NCI-H2196 (cell line): ENCODE measurements at regions not wholly inside any gene's neighbourhood (a gene's known extent, or its start where the extent isn't known, plus 50 kb on each side); places are given as distances from the start of the nearest gene placed in this dataset.
"Not testable (repeated sequence)": the region's sequence is repeated elsewhere in the genome, so short reads cannot be mapped to it uniquely, and the experiment has no call there.

Source experiments
- DNase-seq: peaks from one replicate; lab custom pipeline; 2025; ENCODE audit not compliant: unreplicated experiment; lab: John Stamatoyannopoulos, UW

- DNase-seq, result no peak
Measured at GRCh38 chr2:153532140-153532539, 53.6 kb upstream of the RPRM start.

GRCh38 chr2:153533803-153534202, 55.2 kb upstream of the RPRM start:
- not testable (repeated sequence) for DNase-seq

DNA sequence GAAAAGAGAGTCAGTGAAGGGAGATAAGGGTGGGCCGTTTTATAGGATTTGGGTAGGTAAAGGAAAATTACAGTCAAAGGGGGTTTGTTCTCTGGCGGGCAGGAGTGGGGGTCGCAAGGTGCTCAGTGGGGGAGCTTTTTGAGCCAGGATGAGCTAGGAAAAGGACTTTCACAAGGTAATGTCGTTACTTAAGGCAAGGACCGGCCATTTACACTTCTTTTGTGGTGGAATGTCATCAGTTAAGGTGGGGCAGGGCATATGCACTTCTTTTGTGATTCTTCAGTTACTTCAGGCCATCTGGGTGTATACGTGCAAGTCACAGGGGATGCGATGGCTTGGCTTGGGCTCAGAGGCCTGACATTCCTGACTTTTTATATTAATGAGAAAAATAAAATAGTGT, 56.0 kb upstream of the RPRM start:
- DNase-seq, result not testable (repeated sequence)

DNA sequence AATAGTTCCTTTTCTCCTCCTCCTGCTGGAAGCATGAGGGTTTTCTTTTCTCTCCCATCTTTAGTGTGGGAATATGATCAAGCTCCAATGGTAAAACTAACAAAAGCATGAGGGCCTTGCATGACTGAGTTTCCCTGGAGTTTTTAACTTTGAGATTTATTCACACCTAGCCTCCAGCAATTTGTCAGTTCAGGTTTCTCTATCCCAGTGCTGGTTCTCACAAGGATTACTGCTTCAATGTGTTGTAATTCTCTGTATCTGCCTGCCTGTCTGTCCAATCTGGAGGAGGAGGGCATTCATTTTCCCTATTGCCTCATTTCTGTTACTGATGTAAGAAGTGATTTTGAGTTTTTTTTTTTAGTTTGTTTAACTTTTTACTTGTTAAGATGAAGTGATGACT, 57.6 kb upstream of the RPRM start:
- no peak for DNase-seq

DNA sequence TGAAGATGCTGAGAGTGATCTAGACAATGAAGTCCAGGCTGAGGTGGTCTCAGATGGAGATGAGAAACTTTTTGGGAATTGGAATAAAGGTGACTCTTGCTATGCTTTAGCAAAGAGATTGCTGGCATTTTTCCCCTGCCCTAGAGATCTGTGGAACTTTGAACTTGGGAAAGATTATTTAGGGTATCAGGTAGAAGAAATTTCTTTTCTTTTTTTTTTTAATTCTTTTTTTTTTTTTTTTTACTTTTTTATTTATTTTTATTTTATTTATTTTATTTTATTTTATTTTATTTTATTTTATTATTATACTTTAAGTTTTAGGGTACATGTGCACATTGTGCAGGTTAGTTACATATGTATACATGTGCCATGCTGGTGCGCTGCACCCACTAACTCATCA, 59.5 kb upstream of the RPRM start:
- not testable (repeated sequence) for DNase-seq

GRCh38 chr2:153543635-153544071, 65.1 kb upstream of the RPRM start:
- DNase-seq, result no peak

- DNase-seq, result no peak
Measured at GRCh38 chr2:153546358-153546757, 67.8 kb upstream of the RPRM start.

GRCh38 chr2:153548536-153548935, 70.0 kb upstream of the RPRM start:
- DNase-seq, result no peak

- DNase-seq, result no peak
Measured at GRCh38 chr2:153551698-153552097, 73.1 kb upstream of the RPRM start.

- DNase-seq, result no peak
Measured at GRCh38 chr2:153557211-153557610, 78.6 kb upstream of the RPRM start.

GRCh38 chr2:153557714-153558113, 79.2 kb upstream of the RPRM start:
- DNase-seq, result no peak

DNA sequence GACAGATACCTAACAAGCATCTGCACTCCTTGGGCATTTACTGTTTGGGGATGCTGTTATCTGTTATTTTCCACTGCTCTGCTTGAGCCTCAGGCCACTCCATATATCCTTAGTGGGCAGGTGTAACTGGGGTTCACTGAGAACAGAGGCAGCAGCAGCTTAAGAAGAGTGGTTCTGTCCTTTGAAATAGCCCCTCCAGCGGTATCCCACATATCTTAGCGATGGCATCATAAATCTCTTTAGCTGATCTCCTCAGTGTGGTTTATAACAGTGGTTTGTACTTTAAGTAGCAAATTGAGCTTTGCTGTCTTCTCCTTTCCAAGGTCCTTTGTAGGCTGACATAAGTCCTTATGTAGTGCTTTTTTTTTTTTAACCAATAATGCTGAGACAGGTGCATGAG, 79.7 kb upstream of the RPRM start:
- DNase-seq, result no peak

DNA sequence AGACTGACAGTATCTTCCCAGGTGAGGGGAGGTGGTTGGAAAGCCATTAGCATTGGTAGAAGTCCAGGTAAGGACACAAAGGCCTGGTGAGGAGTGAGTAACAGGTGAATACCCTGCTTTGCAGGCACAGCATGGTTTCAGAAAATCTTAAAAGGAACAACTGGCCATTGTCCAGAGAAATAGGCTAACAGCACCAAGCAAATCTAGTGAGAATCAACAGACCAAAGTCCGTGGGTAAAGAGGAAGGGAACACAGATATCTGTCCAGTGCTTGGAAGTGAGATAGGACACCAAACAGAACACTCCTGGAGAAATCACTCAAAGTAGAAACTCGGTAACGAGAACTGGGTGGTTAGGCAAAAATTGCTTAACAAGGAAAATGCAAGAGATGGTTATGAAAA, 88.8 kb upstream of the RPRM start:
- DNase-seq, result no peak

- no peak for DNase-seq
Measured at GRCh38 chr2:153568105-153568504, 89.5 kb upstream of the RPRM start.

DNA sequence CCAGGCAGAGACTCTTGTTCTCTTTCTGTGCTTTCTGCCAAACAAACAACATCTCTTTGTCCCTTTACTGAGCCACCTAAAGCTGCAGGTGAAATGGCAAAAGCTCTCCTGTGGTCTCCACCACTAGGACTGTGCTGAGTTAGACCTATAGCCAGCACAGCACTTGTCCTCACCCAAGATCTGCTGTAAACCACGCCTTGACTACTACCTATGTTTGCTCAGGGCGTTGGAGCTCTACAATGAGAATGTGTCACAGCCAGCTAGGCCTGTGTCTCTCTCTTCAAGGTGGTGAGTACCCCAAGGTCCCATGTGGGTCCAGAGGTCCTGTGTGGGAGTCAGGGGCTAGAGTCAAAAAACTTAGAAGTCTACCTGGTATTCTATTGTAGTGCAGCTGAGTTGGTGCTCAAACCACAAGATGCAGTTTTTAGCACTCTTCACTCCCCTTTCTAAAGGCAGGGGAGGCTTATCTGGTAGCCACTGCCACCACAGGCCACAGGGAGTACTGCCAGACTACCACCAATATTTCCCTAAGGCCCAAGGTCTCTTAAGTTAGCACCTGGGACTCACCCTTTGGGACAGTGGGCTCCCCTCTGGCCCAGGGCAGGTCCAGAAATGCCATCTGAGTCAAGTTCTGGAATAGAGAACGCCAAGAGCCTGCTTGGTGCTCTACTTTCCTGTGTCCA, 96.8 kb upstream of the RPRM start:
- no peak for DNase-seq

GRCh38 chr2:153584244-153584643, 105.7 kb upstream of the RPRM start:
- no peak for DNase-seq

- no peak for DNase-seq
Measured at GRCh38 chr2:153588408-153588807, 109.8 kb upstream of the RPRM start.

GRCh38 chr2:153589586-153589985, 111.0 kb upstream of the RPRM start:
- DNase-seq, result no peak

DNA sequence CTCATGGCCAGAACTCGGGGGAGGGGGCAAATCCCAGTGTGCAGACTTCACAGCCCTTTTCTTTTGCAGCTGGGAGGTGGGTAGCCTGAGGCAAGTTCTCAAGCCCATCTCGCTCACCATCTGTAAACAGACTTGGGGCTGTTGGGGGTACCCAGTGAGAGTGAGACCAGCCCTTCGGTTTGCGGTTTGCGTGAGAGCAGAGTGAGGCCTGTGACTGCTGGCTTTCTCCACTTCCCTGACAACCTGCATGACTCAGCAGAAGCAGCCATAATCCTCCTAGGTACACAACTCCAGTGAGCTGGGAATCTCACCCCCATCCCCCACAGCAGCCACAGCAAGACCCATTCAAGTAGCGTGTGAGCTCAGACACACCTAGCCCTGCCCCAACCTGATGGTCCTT, 114.5 kb upstream of the RPRM start:
- not testable (repeated sequence) for DNase-seq

GRCh38 chr2:153595939-153596338, 117.4 kb upstream of the RPRM start:
- peak; percentile 6 for DNase-seq

GRCh38 chr2:153601812-153602211, 123.2 kb upstream of the RPRM start:
- DNase-seq, result no peak

DNA sequence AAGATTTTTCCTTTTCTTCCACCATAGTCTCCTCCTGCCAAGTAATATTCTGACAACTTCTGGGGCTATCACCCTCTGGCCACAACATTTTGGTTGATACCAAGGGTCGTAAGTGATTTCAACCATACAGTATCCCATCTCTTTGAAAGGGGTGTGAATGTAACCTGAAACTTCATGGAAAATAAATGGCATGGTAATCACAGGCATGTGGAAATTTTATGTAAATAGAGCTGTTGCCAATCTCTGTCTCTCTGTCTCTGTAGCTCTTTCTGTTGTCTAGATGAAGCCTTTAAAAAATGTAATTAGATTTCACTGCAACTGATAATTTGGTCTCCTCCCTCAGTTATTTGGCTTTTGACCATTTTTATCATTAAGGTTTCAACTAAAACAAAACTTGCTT, 125.6 kb upstream of the RPRM start:
- no peak for DNase-seq

GRCh38 chr2:153606623-153607022, 128.1 kb upstream of the RPRM start:
- DNase-seq, result no peak
